WTC11 (cell line): ENCODE measurements at regions not wholly inside any gene's neighbourhood (a gene's known extent, or its start where the extent isn't known, plus 50 kb on each side); places are given as distances from the start of the nearest gene placed in this dataset.

Source experiments
- JUN ChIP-seq: sonication (generic); formaldehyde crosslinking; IDR thresholded peaks from 2 replicates; pipeline ENCODE4 v1.8.0; 2023; ENCODE audit warnings: mild to moderate bottlenecking, missing genetic modification reagents
- RELA ChIP-seq: sonication (generic); formaldehyde crosslinking; IDR thresholded peaks from 2 replicates; pipeline ENCODE4 v1.8.1; 2022; ENCODE audit warnings: missing genetic modification reagents, mild to moderate bottlenecking, borderline replicate concordance
- SMAD3 ChIP-seq: sonication (generic); formaldehyde crosslinking; IDR thresholded peaks from 2 replicates; pipeline ENCODE4 v1.8.0; 2022; ENCODE audit warnings: missing genetic modification reagents, mild to moderate bottlenecking, borderline replicate concordance
- SMAD4 ChIP-seq: sonication (generic); formaldehyde crosslinking; IDR thresholded peaks from 2 replicates; pipeline ENCODE4 v1.8.0; 2022; ENCODE audit warnings: mild to moderate bottlenecking, missing genetic modification reagents
- TEAD1 ChIP-seq: sonication (generic); formaldehyde crosslinking; IDR thresholded peaks from 2 replicates; pipeline ENCODE4 v1.8.0; 2022; ENCODE audit warnings: mild to moderate bottlenecking, missing genetic modification reagents
- ZBTB21 ChIP-seq: sonication (generic); formaldehyde crosslinking; IDR thresholded peaks from 2 replicates; pipeline ENCODE4 v1.8.1; 2023; ENCODE audit warnings: mild to moderate bottlenecking, missing genetic modification reagents, borderline replicate concordance
- ZNF138 ChIP-seq: sonication (generic); formaldehyde crosslinking; conservative IDR thresholded peaks from 2 replicates; pipeline ENCODE4 v1.8.1; 2022; ENCODE audit warnings: mild to moderate bottlenecking, moderate library complexity, missing genetic modification reagents
- ZNF232 ChIP-seq: sonication (generic); formaldehyde crosslinking; IDR thresholded peaks from 2 replicates; pipeline ENCODE4 v1.8.0; 2022; ENCODE audit warnings: mild to moderate bottlenecking, missing genetic modification reagents
- TF ChIP-seq, protein P1 (sequence below): fragments of 200-600 bp; IDR thresholded peaks from 2 replicates; pipeline ENCODE4 v1.8.0; 2022; ENCODE audit warnings: antibody characterized with exemption
- TF ChIP-seq, protein P2 (sequence below): sonication (generic); formaldehyde crosslinking; IDR thresholded peaks from 2 replicates; pipeline ENCODE4 v1.8.1; 2022; ENCODE audit warnings: missing genetic modification reagents, borderline replicate concordance
- TF ChIP-seq, protein P3 (sequence below): sonication (generic); formaldehyde crosslinking; IDR thresholded peaks from 2 replicates; pipeline ENCODE4 v1.8.1; 2023; ENCODE audit warnings: mild to moderate bottlenecking, moderate library complexity, missing genetic modification reagents
- TF ChIP-seq, protein P4 (sequence below): fragments of 250-450 bp; sonication (Bioruptor Pico); conservative IDR thresholded peaks from 2 replicates; pipeline ENCODE4 v1.9.0; 2021; ENCODE audit warnings: mild to moderate bottlenecking
- TF ChIP-seq, protein P5 (sequence below): sonication (generic); formaldehyde crosslinking; IDR thresholded peaks from 2 replicates; pipeline ENCODE4 v1.8.1; 2023; ENCODE audit warnings: mild to moderate bottlenecking, missing genetic modification reagents
- TF ChIP-seq, protein P6 (sequence below): sonication (generic); formaldehyde crosslinking; IDR thresholded peaks from 2 replicates; pipeline ENCODE4 v1.8.0; 2022; ENCODE audit warnings: mild to moderate bottlenecking, missing genetic modification reagents

DNA sequence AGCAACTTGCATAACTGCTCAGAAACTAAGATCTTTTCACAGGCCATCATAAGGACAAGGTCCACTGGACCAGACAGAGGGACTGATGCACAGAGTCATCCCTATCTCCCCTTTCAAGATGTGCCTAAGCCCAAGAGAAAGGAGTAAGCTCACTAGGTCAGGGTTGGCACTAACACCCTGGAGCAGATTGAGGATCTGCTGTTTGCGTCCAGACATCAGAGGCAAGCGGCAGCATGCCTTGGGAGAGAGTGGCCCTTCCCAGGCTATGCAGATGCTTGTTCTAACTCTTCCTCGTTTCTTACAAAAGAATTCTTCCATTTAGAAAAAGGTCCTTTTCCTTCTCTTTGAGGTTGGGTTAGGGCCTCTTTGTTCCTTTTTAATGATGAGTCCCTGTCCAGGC, 187.2 kb downstream of the KCNA5 start:
- TF ChIP-seq SMAD3 (CRISPR knock-in tag) (no peak), ZNF138 (CRISPR knock-in tag) (no peak), ZNF232 (CRISPR knock-in tag) (no peak), SMAD4 (CRISPR knock-in tag) (no peak), JUN (CRISPR knock-in tag) (no peak), ZBTB21 (CRISPR knock-in tag) (no peak), RELA (CRISPR knock-in tag) (no peak), TEAD1 (no peak)
- TF ChIP-seq, protein P1, sequence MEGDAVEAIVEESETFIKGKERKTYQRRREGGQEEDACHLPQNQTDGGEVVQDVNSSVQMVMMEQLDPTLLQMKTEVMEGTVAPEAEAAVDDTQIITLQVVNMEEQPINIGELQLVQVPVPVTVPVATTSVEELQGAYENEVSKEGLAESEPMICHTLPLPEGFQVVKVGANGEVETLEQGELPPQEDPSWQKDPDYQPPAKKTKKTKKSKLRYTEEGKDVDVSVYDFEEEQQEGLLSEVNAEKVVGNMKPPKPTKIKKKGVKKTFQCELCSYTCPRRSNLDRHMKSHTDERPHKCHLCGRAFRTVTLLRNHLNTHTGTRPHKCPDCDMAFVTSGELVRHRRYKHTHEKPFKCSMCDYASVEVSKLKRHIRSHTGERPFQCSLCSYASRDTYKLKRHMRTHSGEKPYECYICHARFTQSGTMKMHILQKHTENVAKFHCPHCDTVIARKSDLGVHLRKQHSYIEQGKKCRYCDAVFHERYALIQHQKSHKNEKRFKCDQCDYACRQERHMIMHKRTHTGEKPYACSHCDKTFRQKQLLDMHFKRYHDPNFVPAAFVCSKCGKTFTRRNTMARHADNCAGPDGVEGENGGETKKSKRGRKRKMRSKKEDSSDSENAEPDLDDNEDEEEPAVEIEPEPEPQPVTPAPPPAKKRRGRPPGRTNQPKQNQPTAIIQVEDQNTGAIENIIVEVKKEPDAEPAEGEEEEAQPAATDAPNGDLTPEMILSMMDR: no peak
- TF ChIP-seq, protein P2, sequence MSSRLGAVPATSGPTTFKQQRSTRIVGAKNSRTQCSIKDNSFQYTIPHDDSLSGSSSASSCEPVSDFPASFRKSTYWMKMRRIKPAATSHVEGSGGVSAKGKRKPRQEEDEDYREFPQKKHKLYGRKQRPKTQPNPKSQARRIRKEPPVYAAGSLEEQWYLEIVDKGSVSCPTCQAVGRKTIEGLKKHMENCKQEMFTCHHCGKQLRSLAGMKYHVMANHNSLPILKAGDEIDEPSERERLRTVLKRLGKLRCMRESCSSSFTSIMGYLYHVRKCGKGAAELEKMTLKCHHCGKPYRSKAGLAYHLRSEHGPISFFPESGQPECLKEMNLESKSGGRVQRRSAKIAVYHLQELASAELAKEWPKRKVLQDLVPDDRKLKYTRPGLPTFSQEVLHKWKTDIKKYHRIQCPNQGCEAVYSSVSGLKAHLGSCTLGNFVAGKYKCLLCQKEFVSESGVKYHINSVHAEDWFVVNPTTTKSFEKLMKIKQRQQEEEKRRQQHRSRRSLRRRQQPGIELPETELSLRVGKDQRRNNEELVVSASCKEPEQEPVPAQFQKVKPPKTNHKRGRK (CRISPR knock-in tag): no peak
- TF ChIP-seq, protein P3, sequence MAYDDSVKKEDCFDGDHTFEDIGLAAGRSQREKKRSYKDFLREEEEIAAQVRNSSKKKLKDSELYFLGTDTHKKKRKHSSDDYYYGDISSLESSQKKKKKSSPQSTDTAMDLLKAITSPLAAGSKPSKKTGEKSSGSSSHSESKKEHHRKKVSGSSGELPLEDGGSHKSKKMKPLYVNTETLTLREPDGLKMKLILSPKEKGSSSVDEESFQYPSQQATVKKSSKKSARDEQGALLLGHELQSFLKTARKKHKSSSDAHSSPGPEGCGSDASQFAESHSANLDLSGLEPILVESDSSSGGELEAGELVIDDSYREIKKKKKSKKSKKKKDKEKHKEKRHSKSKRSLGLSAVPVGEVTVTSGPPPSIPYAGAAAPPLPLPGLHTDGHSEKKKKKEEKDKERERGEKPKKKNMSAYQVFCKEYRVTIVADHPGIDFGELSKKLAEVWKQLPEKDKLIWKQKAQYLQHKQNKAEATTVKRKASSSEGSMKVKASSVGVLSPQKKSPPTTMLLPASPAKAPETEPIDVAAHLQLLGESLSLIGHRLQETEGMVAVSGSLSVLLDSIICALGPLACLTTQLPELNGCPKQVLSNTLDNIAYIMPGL (CRISPR knock-in tag): no peak
- TF ChIP-seq, protein P4, sequence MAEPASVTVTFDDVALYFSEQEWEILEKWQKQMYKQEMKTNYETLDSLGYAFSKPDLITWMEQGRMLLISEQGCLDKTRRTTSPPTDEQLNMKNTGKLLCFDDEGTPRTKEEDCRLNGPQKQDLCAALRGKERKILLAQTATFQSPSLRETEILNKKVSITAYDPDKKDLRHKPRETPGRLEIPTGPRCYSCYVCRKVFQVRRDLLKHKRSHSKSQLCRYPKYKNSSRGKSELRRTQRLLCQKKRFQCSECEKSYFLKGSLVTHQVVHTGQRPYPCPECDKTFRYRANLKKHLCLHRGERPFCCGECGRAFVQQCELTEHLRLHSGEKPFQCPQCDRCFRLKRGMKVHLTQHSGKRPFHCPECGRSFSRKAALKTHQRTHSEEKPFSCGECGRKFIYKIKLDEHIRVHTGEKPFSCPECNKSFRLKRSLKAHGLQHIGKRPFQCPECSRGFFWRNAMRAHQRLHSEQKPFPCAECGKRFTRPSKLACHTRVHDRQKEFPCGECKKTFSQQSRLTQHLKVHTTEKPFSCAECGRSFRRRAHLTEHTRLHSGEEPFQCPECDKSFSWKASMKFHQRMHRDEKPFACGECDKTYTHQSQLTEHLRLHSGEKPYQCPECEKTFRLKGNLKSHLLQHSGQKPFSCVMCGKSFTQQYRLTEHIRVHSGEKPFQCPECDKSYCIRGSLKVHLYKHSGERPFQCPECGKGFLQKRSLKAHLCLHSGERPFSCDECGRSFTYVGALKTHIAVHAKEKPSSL (CRISPR knock-in tag): no peak
- TF ChIP-seq, protein P5, sequence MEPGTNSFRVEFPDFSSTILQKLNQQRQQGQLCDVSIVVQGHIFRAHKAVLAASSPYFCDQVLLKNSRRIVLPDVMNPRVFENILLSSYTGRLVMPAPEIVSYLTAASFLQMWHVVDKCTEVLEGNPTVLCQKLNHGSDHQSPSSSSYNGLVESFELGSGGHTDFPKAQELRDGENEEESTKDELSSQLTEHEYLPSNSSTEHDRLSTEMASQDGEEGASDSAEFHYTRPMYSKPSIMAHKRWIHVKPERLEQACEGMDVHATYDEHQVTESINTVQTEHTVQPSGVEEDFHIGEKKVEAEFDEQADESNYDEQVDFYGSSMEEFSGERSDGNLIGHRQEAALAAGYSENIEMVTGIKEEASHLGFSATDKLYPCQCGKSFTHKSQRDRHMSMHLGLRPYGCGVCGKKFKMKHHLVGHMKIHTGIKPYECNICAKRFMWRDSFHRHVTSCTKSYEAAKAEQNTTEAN (CRISPR knock-in tag): no peak
- TF ChIP-seq, protein P6, sequence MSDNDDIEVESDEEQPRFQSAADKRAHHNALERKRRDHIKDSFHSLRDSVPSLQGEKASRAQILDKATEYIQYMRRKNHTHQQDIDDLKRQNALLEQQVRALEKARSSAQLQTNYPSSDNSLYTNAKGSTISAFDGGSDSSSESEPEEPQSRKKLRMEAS (CRISPR knock-in tag): no peak
